ENCODE measurements at regions not wholly inside any gene's neighbourhood (a gene's known extent, or its start where the extent isn't known, plus 50 kb on each side); places are given as distances from the start of the nearest gene placed in this dataset.

DNA sequence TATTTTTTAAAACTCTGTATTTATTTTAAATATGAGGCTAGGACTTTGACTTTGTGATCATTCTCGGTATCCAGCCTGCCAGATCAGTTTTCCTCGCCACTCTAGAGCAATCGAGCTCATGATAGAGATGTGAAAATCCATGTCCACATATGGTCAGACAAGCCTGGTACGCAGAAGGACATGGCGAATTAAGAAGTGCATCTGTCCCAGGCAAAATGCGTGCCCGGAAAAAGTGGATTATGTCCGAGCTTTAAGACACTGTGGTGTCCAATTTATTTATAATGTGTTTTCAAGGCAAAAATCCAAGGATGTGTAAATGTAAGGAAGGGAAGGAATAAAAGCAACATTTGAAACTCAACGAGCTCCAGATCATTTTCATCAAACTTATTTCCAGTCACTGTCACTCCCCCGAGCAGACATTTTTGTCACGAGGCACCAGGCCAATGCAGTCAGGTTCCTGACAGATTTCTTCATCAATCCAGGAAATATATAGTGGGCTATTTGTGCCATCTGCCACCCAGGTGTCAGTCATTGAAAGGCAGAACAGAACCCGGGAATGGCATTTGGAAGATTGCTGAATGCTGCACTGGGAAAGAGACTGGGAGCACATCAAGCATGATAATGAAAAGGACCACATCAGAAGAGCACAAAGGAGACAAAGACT is 825.7 kb downstream of the SQOR start:
- Mint-ChIP-seq H3K4me3 (no peak overlapping the region), H3K9me3 (peaks cover 3 to 5% (median 3%) of the 10 kb centered on the region in 3 donors), H3K4me1 (no peaks in the 10 kb centered on the region), H3K27ac (no peak overlapping the region), H3K27me3 (no peaks in the 10 kb centered on the region), H3K36me3 (peaks cover 1% of the 10 kb centered on the region)

DNA sequence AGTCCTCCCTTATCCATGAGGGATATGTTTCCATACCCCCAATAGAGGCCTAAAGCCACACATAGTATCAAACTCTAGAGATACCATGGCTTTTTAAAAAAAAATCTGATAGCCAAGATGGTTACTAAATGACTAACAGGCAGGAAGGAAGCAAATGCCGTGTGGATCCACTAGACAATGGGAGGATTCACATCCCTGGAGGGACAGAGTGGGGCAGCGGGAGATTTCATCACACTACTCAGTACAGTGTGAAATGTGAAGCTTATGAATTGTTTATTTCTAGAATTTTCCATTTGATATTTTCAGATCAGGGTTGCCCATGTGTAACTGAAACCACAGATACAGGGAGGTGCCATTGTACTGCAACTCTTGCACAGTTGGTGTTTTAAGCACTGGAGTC is 826.6 kb downstream of the SQOR start:
- no peaks in the 10 kb centered on the region for H3K4me1 Mint-ChIP-seq
- peaks cover 1% of the 10 kb centered on the region for H3K36me3 Mint-ChIP-seq
- no peak overlapping the region for H3K27ac Mint-ChIP-seq
- no peaks in the 10 kb centered on the region for H3K27me3 Mint-ChIP-seq
- H3K9me3 Mint-ChIP-seq = peaks cover 3 to 8% (median 3%) of the 10 kb centered on the region in 3 donors
- no peak overlapping the region for H3K4me3 Mint-ChIP-seq

DNA sequence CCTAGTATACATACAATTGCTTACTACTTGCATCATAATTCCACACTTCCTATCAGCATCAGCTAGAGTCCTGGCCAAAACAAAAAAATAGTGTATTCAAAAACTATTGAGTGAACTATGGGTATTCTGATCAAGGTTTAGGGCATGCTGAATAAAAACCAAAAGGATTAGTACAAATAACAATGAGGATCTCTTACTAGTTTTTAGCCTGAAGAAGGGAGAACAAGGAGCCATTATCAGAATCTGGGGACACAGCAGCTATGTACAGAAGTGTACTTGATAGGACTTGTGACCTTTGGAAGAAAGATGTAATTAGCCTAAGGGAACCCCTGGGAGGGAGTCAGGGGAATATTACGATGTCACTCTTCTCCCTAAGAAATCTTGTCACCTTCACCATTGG is 832.2 kb downstream of the SQOR start:
- H3K4me1 Mint-ChIP-seq = no peaks in the 10 kb centered on the region
- peaks cover 1% of the 10 kb centered on the region for H3K36me3 Mint-ChIP-seq
- no peaks in the 10 kb centered on the region for H3K27me3 Mint-ChIP-seq
- no peak overlapping the region for H3K27ac Mint-ChIP-seq
- H3K4me3 Mint-ChIP-seq = no peak overlapping the region
- H3K9me3 Mint-ChIP-seq = peaks cover 3 to 9% (median 4%) of the 10 kb centered on the region in 3 donors

DNA sequence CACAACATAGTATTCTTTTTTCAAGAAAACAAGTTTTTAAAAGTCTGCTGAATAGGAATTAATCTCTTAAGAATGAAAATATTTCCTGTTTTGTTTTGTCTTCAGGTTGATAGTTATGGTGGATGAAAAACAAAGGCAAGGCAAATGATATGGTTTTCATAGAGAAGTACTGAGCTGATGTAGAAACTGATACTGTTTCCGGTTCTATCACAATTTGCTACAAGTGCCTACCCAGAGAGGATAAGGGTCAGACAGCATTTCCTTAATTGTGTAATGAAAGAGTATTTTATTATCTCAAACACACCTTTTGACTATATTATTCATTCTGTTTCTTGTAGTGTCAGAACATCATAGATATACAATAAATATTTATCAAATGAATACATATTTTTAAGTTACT is 836.3 kb downstream of the SQOR start:
- Mint-ChIP-seq H3K27ac (no peak overlapping the region), H3K27me3 (no peaks in the 10 kb centered on the region), H3K36me3 (no peaks in the 10 kb centered on the region), H3K4me3 (no peak overlapping the region), H3K9me3 (peaks cover 4 to 9% (median 5%) of the 10 kb centered on the region in 3 donors), H3K4me1 (no peaks in the 10 kb centered on the region)

DNA sequence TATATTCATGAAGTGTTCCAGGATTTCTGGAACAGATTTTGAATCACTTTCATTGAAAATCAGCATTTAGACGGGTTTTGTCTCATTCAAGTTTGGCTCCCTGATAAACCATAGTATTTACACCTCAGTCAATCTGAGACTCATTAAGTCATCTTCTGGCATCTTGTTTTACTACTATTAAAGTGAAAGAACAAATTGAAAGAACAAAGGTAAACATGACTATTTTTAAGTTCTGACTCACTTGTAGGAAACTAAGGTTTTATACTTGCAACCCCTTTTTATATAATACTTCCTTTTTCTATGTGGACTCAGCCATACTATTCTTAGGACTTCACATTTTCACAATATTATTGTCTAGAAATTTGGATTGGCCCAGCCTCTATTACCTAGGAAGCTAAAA is 854.4 kb downstream of the SQOR start:
- no peaks in the 10 kb centered on the region for H3K27me3 Mint-ChIP-seq
- peaks cover 3 to 11% (median 10%) of the 10 kb centered on the region in 3 donors for H3K9me3 Mint-ChIP-seq
- no peaks in the 10 kb centered on the region for H3K4me1 Mint-ChIP-seq
- no peak overlapping the region for H3K27ac Mint-ChIP-seq
- no peak overlapping the region for H3K4me3 Mint-ChIP-seq
- no peaks in the 10 kb centered on the region for H3K36me3 Mint-ChIP-seq

DNA sequence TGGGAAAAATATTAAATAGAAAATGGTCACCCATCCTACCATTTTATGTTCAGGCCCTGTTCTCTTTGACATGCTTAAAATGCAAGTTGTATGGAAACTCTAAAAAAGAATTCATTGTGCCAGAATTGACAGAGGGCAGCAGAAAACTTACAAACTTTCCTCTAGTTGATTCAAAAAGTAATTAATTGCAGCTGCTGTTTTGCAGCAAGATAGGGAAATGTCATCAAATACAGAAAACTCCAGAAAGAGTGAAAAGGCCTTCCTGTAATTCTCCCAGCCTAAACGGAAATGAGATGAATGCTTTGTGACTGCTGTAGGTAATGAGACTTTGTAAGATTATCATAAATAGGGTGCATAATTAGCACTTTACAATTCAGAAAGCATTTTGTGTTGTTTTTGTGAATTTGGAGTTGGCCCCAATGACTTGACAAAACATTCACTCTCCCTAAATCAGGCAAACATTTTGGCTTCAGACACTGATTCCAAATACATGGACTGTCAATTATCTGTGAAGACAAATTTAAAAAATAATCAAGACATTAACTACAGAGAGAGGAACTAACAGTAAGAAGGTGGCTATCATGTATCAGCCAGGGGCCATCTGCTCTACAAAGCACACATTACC is 861.8 kb downstream of the SQOR start:
- no peak overlapping the region for H3K4me3 Mint-ChIP-seq
- no peaks in the 10 kb centered on the region for H3K4me1 Mint-ChIP-seq
- H3K36me3 Mint-ChIP-seq = no peaks in the 10 kb centered on the region
- H3K27me3 Mint-ChIP-seq = no peaks in the 10 kb centered on the region
- H3K27ac Mint-ChIP-seq = no peak overlapping the region
- peaks cover 7 to 21% (median 13%) of the 10 kb centered on the region in 3 donors for H3K9me3 Mint-ChIP-seq

DNA sequence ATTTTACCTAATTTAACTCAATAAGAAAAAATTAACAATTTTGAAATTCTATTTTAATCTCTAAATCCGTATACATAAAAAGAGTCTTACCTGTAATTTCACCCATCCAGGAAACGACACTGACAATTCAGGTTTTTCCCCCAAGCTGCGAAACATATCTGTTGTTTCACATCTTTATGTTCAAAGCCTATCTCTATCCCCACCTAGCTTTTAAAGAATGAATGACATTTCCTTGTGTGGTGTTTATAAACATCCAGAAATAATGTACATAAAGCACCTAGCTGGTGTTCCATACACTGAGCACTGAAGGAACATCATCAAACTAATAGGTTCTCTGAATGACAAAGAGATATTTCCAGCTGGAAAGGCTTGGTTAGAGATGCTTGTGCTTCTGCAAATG is 867.8 kb downstream of the SQOR start:
- H3K36me3 Mint-ChIP-seq = no peaks in the 10 kb centered on the region
- no peaks in the 10 kb centered on the region for H3K27me3 Mint-ChIP-seq
- no peak overlapping the region for H3K27ac Mint-ChIP-seq
- H3K9me3 Mint-ChIP-seq = peaks cover 9 to 27% (median 14%) of the 10 kb centered on the region in 3 donors
- no peaks in the 10 kb centered on the region for H3K4me1 Mint-ChIP-seq
- H3K4me3 Mint-ChIP-seq = no peak overlapping the region

DNA sequence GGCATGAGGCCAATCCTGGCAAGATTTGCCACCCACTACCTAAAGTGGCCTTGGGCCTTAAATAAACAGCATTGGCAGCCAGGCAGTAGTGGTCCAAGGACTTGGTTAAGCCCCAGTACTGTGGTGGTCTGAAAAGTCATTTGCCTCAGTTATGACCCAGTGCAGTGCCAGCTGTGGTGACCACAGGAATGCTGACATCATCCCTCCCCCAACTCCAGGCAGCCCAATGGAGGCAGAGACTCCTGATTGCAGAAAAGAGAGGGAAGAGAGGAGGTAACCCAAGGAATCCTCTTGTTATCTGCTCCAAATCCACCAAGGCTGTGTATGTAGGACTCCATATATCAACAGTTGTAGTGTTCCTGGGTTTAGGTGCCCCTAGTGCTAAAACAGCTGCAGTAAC is 883.6 kb downstream of the SQOR start:
- Mint-ChIP-seq H3K27ac (no peak overlapping the region), H3K9me3 (peaks cover 4% of the 10 kb centered on the region in 3 donors), H3K4me1 (no peaks in the 10 kb centered on the region), H3K27me3 (no peaks in the 10 kb centered on the region), H3K4me3 (no peak overlapping the region), H3K36me3 (no peaks in the 10 kb centered on the region)

DNA sequence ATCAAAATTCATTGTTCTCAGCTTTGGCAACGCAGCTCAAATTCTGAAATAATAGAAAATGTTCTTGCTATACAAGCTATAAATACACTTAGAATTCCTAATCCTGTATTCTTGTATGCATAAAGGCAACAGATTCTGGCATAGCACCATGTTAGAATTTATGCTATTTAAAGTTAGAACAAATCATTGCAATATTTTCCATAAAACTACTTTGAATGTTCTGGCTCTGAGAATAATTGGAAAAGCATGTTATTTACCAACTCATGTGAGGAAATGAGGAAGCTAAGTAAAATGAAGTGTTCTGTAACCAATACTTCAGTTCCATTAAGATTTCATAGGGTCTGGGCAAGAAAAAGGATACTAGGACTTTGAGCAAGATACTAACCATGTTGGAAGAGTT is 888.9 kb downstream of the SQOR start:
- H3K27ac Mint-ChIP-seq = no peak overlapping the region
- no peak overlapping the region for H3K4me3 Mint-ChIP-seq
- H3K4me1 Mint-ChIP-seq = no peaks in the 10 kb centered on the region
- H3K36me3 Mint-ChIP-seq = no peaks in the 10 kb centered on the region
- H3K27me3 Mint-ChIP-seq = no peaks in the 10 kb centered on the region
- H3K9me3 Mint-ChIP-seq = peaks cover 7 to 14% (median 9%) of the 10 kb centered on the region in 3 donors

DNA sequence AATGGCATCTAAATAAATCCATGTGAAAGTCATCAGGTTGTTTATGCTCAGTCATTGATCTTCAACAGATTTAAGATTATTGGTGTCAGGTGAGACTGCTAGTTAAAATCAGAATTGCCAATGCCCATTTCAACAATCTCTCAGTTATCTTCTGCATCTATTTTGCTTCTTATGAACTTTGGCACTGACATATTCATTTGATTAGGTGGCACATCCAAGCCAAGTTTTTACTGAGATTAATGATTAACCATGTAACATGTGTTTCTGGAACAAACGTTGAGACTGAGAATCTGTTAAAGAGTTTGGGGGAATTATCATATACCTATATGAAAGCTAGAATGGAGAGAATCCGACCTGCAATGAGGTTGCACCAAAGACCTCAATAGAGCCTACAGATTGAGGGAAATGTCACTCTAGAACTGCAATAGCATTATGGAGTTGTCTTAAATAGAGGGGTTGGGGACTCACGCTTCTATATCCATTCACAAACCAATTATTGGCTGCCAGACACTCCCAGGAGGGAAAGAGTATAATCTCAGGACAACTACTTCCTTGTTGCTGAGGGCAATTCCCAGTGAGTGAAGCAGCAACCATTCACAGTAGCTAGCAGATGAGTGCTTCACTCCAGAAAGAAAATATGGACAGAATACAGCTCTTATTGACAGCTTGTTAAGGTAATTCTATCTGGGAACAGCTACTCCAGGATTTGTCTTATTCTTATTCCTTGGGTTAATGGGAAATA is 891.3 kb downstream of the SQOR start:
- no peaks in the 10 kb centered on the region for H3K27me3 Mint-ChIP-seq
- no peaks in the 10 kb centered on the region for H3K4me1 Mint-ChIP-seq
- no peak overlapping the region for H3K4me3 Mint-ChIP-seq
- H3K9me3 Mint-ChIP-seq = peaks cover 5 to 15% (median 8%) of the 10 kb centered on the region in 3 donors
- no peak overlapping the region for H3K27ac Mint-ChIP-seq
- no peaks in the 10 kb centered on the region for H3K36me3 Mint-ChIP-seq

DNA sequence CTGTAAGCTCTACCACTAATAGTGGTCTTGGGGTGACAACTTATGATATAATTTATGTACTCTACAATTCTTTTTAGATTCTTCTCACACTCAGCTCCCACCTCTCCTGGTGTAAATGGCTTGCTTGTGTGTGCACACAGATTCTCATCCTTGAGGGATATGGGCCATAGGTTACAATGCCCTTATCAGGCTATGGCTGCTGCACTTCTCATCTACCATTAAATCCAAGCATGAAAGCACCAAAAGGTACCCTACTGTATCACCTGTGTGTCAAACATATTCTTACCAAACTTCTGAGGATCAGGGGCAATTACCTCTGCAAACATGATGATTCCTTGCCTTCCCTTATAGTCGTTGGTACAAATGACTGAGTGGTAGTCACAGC is 891.9 kb downstream of the SQOR start:
- Mint-ChIP-seq H3K27me3 (no peaks in the 10 kb centered on the region), H3K27ac (no peak overlapping the region), H3K9me3 (peaks cover 7 to 20% (median 8%) of the 10 kb centered on the region in 3 donors), H3K4me3 (no peak overlapping the region), H3K36me3 (no peaks in the 10 kb centered on the region), H3K4me1 (no peaks in the 10 kb centered on the region)

DNA sequence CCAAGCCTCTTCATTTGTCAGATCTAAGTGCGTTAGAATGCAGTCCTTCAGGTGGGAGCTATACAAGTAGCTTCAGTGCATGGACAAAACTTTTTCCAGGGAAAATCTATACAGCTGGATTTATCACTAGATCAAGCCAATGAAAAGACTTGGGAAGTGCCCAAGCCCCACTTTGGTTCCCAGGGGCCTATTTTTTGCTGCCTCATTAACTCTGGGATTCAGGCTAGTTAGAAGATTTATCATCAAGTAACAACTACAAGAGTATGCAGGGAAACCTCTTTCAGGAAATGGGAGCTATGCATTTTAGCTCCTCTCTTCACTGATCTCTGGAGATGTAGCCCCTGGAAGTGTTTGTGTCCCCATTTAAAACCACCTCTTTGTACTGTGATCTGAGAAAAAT is 908.8 kb downstream of the SQOR start:
- H3K4me3 Mint-ChIP-seq = no peak overlapping the region
- no peak overlapping the region for H3K27ac Mint-ChIP-seq
- no peaks in the 10 kb centered on the region for H3K27me3 Mint-ChIP-seq
- H3K9me3 Mint-ChIP-seq = peaks cover 2 to 8% (median 6%) of the 10 kb centered on the region in 3 donors
- no peaks in the 10 kb centered on the region for H3K4me1 Mint-ChIP-seq
- H3K36me3 Mint-ChIP-seq = no peaks in the 10 kb centered on the region

DNA sequence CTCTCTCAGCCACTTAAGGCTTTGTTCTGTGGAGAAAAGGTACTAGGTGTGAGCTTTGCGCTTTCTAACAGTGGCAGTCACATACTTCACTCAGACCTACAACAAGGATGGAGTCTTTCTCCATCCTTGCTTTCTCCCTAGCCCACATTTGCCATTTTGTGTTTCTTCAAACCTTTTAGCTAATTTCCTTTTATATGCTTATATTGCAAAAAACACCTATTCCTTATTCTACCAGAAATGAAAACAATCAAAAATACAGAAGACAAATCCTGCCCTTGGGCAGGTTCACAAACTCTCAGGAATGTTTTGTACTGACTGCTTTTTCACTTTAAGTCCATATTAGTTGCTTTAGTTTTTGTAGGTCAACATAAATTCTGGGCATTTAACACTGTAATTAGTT is 914.2 kb downstream of the SQOR start:
- Mint-ChIP-seq H3K27ac (no peak overlapping the region), H3K9me3 (peaks cover 1 to 7% (median 6%) of the 10 kb centered on the region in 3 donors), H3K4me1 (no peaks in the 10 kb centered on the region), H3K27me3 (no peaks in the 10 kb centered on the region), H3K36me3 (no peaks in the 10 kb centered on the region), H3K4me3 (no peak overlapping the region)

DNA sequence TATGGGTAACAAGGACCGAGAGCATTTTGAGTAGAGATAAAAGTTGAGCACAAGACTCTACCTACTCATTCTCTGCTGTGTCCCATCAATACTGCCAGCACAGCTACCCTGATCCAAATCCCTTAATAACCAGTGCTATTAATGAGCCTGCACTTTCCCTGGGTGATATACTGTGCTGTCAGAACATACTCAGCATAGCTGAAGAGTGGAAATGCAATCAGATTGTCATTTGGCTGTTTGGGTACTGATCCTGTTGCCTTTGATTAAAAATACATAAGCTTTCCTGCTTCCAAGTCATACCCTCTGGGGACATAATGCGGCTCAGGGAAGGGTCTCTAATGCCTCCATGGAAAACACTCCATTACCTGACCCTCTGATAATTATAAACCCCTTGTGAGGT is 917.5 kb downstream of the SQOR start:
- no peaks in the 10 kb centered on the region for H3K36me3 Mint-ChIP-seq
- H3K4me1 Mint-ChIP-seq = no peaks in the 10 kb centered on the region
- H3K27me3 Mint-ChIP-seq = no peaks in the 10 kb centered on the region
- H3K27ac Mint-ChIP-seq = no peak overlapping the region
- H3K9me3 Mint-ChIP-seq = peaks cover 5 to 20% (median 13%) of the 10 kb centered on the region in 3 donors
- no peak overlapping the region for H3K4me3 Mint-ChIP-seq

DNA sequence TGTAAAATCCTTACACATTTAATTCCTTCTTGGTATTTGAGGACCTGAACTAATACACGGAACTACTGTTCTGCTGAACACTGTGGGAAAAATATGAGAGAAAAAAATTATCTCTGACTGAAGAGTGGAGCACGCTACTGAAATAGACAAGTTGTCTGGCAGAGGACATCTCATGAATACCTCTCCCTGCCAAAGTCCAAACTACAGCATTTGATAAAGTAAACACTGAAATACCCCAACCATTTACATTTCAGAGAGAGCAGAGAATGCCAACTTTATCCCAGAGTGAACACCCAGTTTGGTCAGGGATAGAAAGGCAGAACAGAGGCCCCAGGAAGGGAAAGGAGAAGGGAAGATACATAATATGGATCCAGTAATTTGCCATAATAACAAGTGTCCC is 920.7 kb downstream of the SQOR start:
- H3K27ac Mint-ChIP-seq = no peak overlapping the region

More for the DNA sequence above, 920.7 kb downstream of the SQOR start:
- Mint-ChIP-seq H3K27me3 (no peaks in the 10 kb centered on the region), H3K9me3 (peaks cover 6 to 17% (median 8%) of the 10 kb centered on the region in 3 donors), H3K4me1 (no peaks in the 10 kb centered on the region), H3K4me3 (no peak overlapping the region), H3K36me3 (no peaks in the 10 kb centered on the region)

Data from IgD-negative memory B cell (primary cell).